ENCODE measurements at regions not wholly inside any gene's neighbourhood (a gene's known extent, or its start where the extent isn't known, plus 50 kb on each side); places are given as distances from the start of the nearest gene placed in this dataset.

- TF ChIP-seq SIN3A (IDR thresholded peaks at IDR 0.05; ENCODE audit: borderline replicate concordance, insufficient read depth, low read depth, low read length): no peak
- ATAC-seq (no peak), DNase-seq (ENCODE audit: low read depth, low spot score) (no peak)
- peaks cover 2% of the 10 kb centered on the region; the same call in 1 of the 2 replicates for H3K4me1 ChIP-seq (ENCODE audit: control insufficient read depth, insufficient read depth, low read length)
- ChIA-PET CTCF (no interaction called here), POLR2A (no interaction called here)
- H3K9me3 ChIP-seq (ENCODE audit: control insufficient read depth, insufficient read depth, low read depth, low read length): no peaks in the 10 kb centered on the region
- no peak overlapping the region for H3K4me3 ChIP-seq (ENCODE audit: low read depth in 2 of 2, low read length in 2 of 2)
- BruUV-seq (replicated peaks): no TSS peak
- no peaks in the 10 kb centered on the region for H3K27me3 ChIP-seq (ENCODE audit: control insufficient read depth, insufficient read depth, low read length)
- H3K27ac ChIP-seq (ENCODE audit: low read length): no peak overlapping the region
- intact Hi-C loops (cut with micrococcal nuclease; ENCODE audit: unreplicated experiment) (no loop called here), in situ Hi-C loops (cut with HindIII; ENCODE audit: low pct_unique_long_range_greater_than_20kb, low sequenced_read_pairs) (no loop called here)
- no peaks in the 10 kb centered on the region for H3K36me3 ChIP-seq (ENCODE audit: control insufficient read depth, insufficient read depth, low read length)
Observed at GRCh38 chr2:47311764-47312490, 57.2 kb upstream of the EPCAM start.

- H3K4me3 ChIP-seq (ENCODE audit: low read depth in 2 of 2, low read length in 2 of 2): no peak overlapping the region
- CTCF ChIA-PET: no interaction called here
- in situ Hi-C loops (cut with HindIII; ENCODE audit: low pct_unique_long_range_greater_than_20kb, low sequenced_read_pairs) (no loop called here), intact Hi-C loops (cut with micrococcal nuclease; ENCODE audit: unreplicated experiment) (no loop called here)
- ATAC-seq (no peak), DNase-seq (ENCODE audit: low read depth, low spot score) (no peak)
- H3K36me3 ChIP-seq (ENCODE audit: control insufficient read depth, insufficient read depth, low read length): no peaks in the 10 kb centered on the region
- H3K27me3 ChIP-seq (ENCODE audit: control insufficient read depth, insufficient read depth, low read length): no peaks in the 10 kb centered on the region
- H3K27ac ChIP-seq (ENCODE audit: low read length): no peak overlapping the region
- no TSS peak for BruUV-seq (replicated peaks)
- H3K4me1 ChIP-seq (ENCODE audit: control insufficient read depth, insufficient read depth, low read length): peaks cover 2% of the 10 kb centered on the region; the same call in 1 of the 2 replicates
- no peaks in the 10 kb centered on the region for H3K9me3 ChIP-seq (ENCODE audit: control insufficient read depth, insufficient read depth, low read depth, low read length)
- TF ChIP-seq TCF7L2 (IDR thresholded peaks at IDR 0.05; ENCODE audit: low read depth, low read length) (no peak), SIN3A (IDR thresholded peaks at IDR 0.05; ENCODE audit: borderline replicate concordance, insufficient read depth, low read depth, low read length) (no peak), POLR2AphosphoS5 (IDR thresholded peaks at IDR 0.05; ENCODE audit: low read depth, low read length) (no peak), REST (IDR thresholded peaks at IDR 0.05; ENCODE audit: insufficient read depth in 1 of 2, low read depth in 2 of 2, low read length in 1 of 2) (no peak), CTCF (IDR thresholded peaks at IDR 0.05) (no peak)
- POLR2A ChIA-PET: no interaction called here
Observed at GRCh38 chr2:47310801-47311560, 58.1 kb upstream of the EPCAM start.

All from Panc1 (cell line).